SU-DHL-6 (cell line): ENCODE measurements at regions not wholly inside any gene's neighbourhood (a gene's known extent, or its start where the extent isn't known, plus 50 kb on each side); places are given as distances from the start of the nearest gene placed in this dataset.

ENCODE experiments used
- EZH2phosphoT487 ChIP-seq: fragments of 200-600 bp; sonication (generic), shearing (Covaris generic); conservative IDR thresholded peaks from 2 replicates; pipeline ENCODE4 v1.6.1; 2018; ENCODE audit warnings: mild to moderate bottlenecking, antibody characterized with exemption, low read length, moderate library complexity, mixed read lengths
- TF ChIP-seq, protein P1 (sequence below): fragments of 200-600 bp; sonication (generic); IDR thresholded peaks from one replicate; pipeline ENCODE4 v1.5.1; 2017; ENCODE audit warnings: antibody characterized with exemption, mild to moderate bottlenecking, low read length, moderate library complexity; ENCODE audit not compliant: insufficient read depth, poor library complexity, severe bottlenecking

- TF ChIP-seq, protein P1, sequence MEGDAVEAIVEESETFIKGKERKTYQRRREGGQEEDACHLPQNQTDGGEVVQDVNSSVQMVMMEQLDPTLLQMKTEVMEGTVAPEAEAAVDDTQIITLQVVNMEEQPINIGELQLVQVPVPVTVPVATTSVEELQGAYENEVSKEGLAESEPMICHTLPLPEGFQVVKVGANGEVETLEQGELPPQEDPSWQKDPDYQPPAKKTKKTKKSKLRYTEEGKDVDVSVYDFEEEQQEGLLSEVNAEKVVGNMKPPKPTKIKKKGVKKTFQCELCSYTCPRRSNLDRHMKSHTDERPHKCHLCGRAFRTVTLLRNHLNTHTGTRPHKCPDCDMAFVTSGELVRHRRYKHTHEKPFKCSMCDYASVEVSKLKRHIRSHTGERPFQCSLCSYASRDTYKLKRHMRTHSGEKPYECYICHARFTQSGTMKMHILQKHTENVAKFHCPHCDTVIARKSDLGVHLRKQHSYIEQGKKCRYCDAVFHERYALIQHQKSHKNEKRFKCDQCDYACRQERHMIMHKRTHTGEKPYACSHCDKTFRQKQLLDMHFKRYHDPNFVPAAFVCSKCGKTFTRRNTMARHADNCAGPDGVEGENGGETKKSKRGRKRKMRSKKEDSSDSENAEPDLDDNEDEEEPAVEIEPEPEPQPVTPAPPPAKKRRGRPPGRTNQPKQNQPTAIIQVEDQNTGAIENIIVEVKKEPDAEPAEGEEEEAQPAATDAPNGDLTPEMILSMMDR: no peak
- no peak for TF ChIP-seq EZH2phosphoT487
These were observed 439.2 kb upstream of the ACVR2A start for GRCh38 chr2:147405651-147406050.
